ENCODE measurements at regions not wholly inside any gene's neighbourhood (a gene's known extent, or its start where the extent isn't known, plus 50 kb on each side); places are given as distances from the start of the nearest gene placed in this dataset.

DNA sequence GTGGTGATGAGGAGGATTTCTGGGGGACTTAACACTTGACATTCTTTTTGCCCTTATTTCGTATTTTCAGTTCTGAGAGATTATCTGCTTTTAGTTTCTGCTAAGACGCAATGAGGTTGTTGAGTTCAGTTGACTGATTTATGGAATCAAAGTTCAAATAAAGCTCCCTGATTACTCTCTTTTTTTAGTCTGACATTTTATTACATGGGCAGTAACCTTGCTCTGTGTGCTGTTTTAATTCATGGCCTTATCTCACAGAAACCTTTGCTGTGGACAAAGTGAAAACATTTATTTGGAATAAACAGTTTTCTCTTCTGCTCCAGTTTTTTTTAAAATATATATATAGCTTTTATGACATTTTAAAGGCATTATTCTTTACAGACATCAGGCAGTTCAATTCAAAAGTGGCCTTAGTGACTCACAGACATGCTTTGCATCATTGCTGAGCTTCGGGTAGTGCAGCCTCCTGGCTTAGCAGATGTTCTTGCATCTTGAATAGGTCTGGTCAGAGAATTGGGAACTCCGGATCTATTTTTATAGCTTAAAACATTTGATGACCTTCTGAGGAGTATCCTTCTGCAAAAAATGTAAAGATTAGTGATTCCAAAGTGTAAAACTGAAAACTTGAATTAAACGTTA is 162.9 kb downstream of the FAM170A start:
- no peak for DNase-seq
- H3K4me3 Mint-ChIP-seq: no peak overlapping the region
- WGBS (ENCODE audit: insufficient coverage): 100% methylated on average over 1 of the region's 5 CpGs
- H3K9me3 Mint-ChIP-seq (ENCODE audit: insufficient read depth): no peaks in the 10 kb centered on the region
- ATAC-seq (ENCODE audit: low read depth): no peak
- no peak overlapping the region for H2AFZ ChIP-seq (ENCODE audit: insufficient read depth, low read depth, low read length, poor library complexity, severe bottlenecking)
- H3K4me1 ChIP-seq (ENCODE audit: control insufficient read depth in 2 of 2, insufficient read depth in 2 of 2, low read length in 2 of 2): no peaks in the 10 kb centered on the region
- TF ChIP-seq, protein P1, sequence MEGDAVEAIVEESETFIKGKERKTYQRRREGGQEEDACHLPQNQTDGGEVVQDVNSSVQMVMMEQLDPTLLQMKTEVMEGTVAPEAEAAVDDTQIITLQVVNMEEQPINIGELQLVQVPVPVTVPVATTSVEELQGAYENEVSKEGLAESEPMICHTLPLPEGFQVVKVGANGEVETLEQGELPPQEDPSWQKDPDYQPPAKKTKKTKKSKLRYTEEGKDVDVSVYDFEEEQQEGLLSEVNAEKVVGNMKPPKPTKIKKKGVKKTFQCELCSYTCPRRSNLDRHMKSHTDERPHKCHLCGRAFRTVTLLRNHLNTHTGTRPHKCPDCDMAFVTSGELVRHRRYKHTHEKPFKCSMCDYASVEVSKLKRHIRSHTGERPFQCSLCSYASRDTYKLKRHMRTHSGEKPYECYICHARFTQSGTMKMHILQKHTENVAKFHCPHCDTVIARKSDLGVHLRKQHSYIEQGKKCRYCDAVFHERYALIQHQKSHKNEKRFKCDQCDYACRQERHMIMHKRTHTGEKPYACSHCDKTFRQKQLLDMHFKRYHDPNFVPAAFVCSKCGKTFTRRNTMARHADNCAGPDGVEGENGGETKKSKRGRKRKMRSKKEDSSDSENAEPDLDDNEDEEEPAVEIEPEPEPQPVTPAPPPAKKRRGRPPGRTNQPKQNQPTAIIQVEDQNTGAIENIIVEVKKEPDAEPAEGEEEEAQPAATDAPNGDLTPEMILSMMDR (IDR thresholded peaks at IDR 0.05): no peak
- TF ChIP-seq EZH2 (IDR thresholded peaks at IDR 0.05; ENCODE audit: borderline replicate concordance, insufficient read depth, low read depth, low read length, poor library complexity, severe bottlenecking): no peak
- intact Hi-C loops (cut with micrococcal nuclease): no loop called here
- CTCF ChIA-PET: no interaction called here
- H3K27me3 ChIP-seq (replicated peaks in 1 of 4; ENCODE audit: control extremely low read depth in 1 of 4, control insufficient read depth in 3 of 4, insufficient read depth in 4 of 4, low read length in 3 of 4): no peaks in the 10 kb centered on the region
- H3K4me2 ChIP-seq (replicated peaks; ENCODE audit: low read depth, low read length, poor library complexity, severe bottlenecking): no peak overlapping the region
- H3K27me3 Mint-ChIP-seq: peaks cover 6% of the 10 kb centered on the region
- no peaks in the 10 kb centered on the region for H3K9me3 ChIP-seq (ENCODE audit: control extremely low read depth in 1 of 3, control insufficient read depth in 2 of 3, insufficient read depth in 1 of 3, low read length in 2 of 3)
- no peaks in the 10 kb centered on the region for H4K20me1 ChIP-seq (ENCODE audit: control insufficient read depth, insufficient read depth, low read length, poor library complexity, severe bottlenecking)
- no peak overlapping the region for H3K4me3 ChIP-seq (ENCODE audit: control extremely low read depth in 1 of 5, extremely low read depth in 1 of 5, insufficient read depth in 1 of 5, low read depth in 2 of 5, low read length in 4 of 5)
- no peak overlapping the region for H3K27ac Mint-ChIP-seq
- H3K27ac ChIP-seq (ENCODE audit: low read length in 2 of 2): no peak overlapping the region
- no peak overlapping the region for H3K9ac ChIP-seq (ENCODE audit: low read length)
- POLR2A ChIA-PET: no interaction called here
- no peaks in the 10 kb centered on the region for H3K79me2 ChIP-seq (ENCODE audit: control insufficient read depth, insufficient read depth, low read length)
- H3K36me3 ChIP-seq (replicated peaks in 1 of 2; ENCODE audit: control extremely low read depth in 1 of 2, control insufficient read depth in 1 of 2, extremely low read depth in 1 of 2, insufficient read depth in 2 of 2, low read length in 1 of 2): no peaks in the 10 kb centered on the region
- H3K4me1 Mint-ChIP-seq: no peaks in the 10 kb centered on the region

DNA sequence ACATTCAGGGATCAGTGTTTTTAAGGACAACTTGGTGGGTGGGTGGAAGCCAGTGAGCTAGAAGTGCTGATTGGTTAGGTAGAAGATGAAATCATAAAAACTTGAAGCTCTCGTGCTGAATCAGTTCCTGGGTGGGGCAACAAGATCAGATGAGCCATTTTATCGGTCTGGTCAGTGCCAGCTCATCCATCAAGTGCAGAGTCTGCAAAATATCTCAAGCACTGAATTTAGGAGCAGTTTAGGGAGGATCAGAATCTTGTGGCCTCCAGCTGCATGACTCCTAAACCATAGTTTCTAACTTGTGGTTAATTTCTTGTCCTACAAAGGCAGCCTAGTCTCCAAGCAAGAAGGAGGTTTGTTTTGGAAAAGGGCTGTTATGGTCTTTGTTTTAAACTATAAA is 166.4 kb downstream of the FAM170A start:
- Mint-ChIP-seq H3K4me3 (no peak overlapping the region), H3K27ac (no peak overlapping the region), H3K4me1 (no peaks in the 10 kb centered on the region), H3K9me3 (ENCODE audit: insufficient read depth) (peaks cover 3% of the 10 kb centered on the region), H3K27me3 (no peaks in the 10 kb centered on the region)
- no peak overlapping the region for H2AFZ ChIP-seq (ENCODE audit: insufficient read depth, low read depth, low read length, poor library complexity, severe bottlenecking)
- no peaks in the 10 kb centered on the region for H3K79me2 ChIP-seq (ENCODE audit: control insufficient read depth, insufficient read depth, low read length)
- H3K9me3 ChIP-seq (ENCODE audit: control extremely low read depth in 1 of 3, control insufficient read depth in 2 of 3, insufficient read depth in 1 of 3, low read length in 2 of 3): no peaks in the 10 kb centered on the region
- 88% methylated on average over 2 of the region's 2 CpGs for WGBS (ENCODE audit: insufficient coverage)
- H3K4me1 ChIP-seq (ENCODE audit: control insufficient read depth in 2 of 2, insufficient read depth in 2 of 2, low read length in 2 of 2): no peaks in the 10 kb centered on the region
- ChIA-PET CTCF (no interaction called here), POLR2A (no interaction called here)
- intact Hi-C loops (cut with micrococcal nuclease): no loop called here
- no peak for ATAC-seq (ENCODE audit: low read depth)
- no peak overlapping the region for H3K27ac ChIP-seq (ENCODE audit: low read length in 2 of 2)
- H3K4me3 ChIP-seq (ENCODE audit: control extremely low read depth in 1 of 5, extremely low read depth in 1 of 5, insufficient read depth in 1 of 5, low read depth in 2 of 5, low read length in 4 of 5): no peak overlapping the region
- no peak overlapping the region for H3K9ac ChIP-seq (ENCODE audit: low read length)
- H4K20me1 ChIP-seq (ENCODE audit: control insufficient read depth, insufficient read depth, low read length, poor library complexity, severe bottlenecking): no peaks in the 10 kb centered on the region
- no peak for DNase-seq
- H3K4me2 ChIP-seq (replicated peaks; ENCODE audit: low read depth, low read length, poor library complexity, severe bottlenecking): no peak overlapping the region
- no peak for TF ChIP-seq EZH2 (IDR thresholded peaks at IDR 0.05; ENCODE audit: borderline replicate concordance, insufficient read depth, low read depth, low read length, poor library complexity, severe bottlenecking)
- TF ChIP-seq, protein P1 (IDR thresholded peaks at IDR 0.05): no peak
- no peaks in the 10 kb centered on the region for H3K27me3 ChIP-seq (replicated peaks in 1 of 4; ENCODE audit: control extremely low read depth in 1 of 4, control insufficient read depth in 3 of 4, insufficient read depth in 4 of 4, low read length in 3 of 4)
- no peaks in the 10 kb centered on the region for H3K36me3 ChIP-seq (replicated peaks in 1 of 2; ENCODE audit: control extremely low read depth in 1 of 2, control insufficient read depth in 1 of 2, extremely low read depth in 1 of 2, insufficient read depth in 2 of 2, low read length in 1 of 2)

All from B cell (primary cell).